BLaER1 (cell line): ENCODE measurements at regions not wholly inside any gene's neighbourhood (a gene's known extent, or its start where the extent isn't known, plus 50 kb on each side); places are given as distances from the start of the nearest gene placed in this dataset.
"Not testable (repeated sequence)": the region's sequence is repeated elsewhere in the genome, so short reads cannot be mapped to it uniquely, and the experiment has no call there.

Source experiments
- H3K27ac ChIP-seq: shearing (Covaris generic); formaldehyde crosslinking; 2 replicates; pipeline ENCODE4 v1.8.1; 2022
- H3K27me3 ChIP-seq: shearing (Covaris generic); formaldehyde crosslinking; 2 replicates; pipeline ENCODE4 v1.8.1; 2022
- H3K36me3 ChIP-seq: shearing (Covaris generic); formaldehyde crosslinking; 2 replicates; pipeline ENCODE4 v1.8.1; 2022
- H3K4me1 ChIP-seq: shearing (Covaris generic); formaldehyde crosslinking; 2 replicates; pipeline ENCODE4 v1.8.1; 2022
- H3K4me2 ChIP-seq: shearing (Covaris generic); formaldehyde crosslinking; 2 replicates; pipeline ENCODE4 v1.8.1; 2022
- H3K4me3 ChIP-seq: shearing (Covaris generic); formaldehyde crosslinking; 2 replicates; pipeline ENCODE4 v1.8.1; 2022
- H3K9ac ChIP-seq: shearing (Covaris generic); formaldehyde crosslinking; 2 replicates; pipeline ENCODE4 v1.8.1; 2022
- H3K9me3 ChIP-seq: shearing (Covaris generic); formaldehyde crosslinking; 2 replicates; pipeline ENCODE4 v1.8.1; 2022
- H4K20me1 ChIP-seq: shearing (Covaris generic); formaldehyde crosslinking; 2 replicates; pipeline ENCODE4 v1.8.1; 2022

DNA sequence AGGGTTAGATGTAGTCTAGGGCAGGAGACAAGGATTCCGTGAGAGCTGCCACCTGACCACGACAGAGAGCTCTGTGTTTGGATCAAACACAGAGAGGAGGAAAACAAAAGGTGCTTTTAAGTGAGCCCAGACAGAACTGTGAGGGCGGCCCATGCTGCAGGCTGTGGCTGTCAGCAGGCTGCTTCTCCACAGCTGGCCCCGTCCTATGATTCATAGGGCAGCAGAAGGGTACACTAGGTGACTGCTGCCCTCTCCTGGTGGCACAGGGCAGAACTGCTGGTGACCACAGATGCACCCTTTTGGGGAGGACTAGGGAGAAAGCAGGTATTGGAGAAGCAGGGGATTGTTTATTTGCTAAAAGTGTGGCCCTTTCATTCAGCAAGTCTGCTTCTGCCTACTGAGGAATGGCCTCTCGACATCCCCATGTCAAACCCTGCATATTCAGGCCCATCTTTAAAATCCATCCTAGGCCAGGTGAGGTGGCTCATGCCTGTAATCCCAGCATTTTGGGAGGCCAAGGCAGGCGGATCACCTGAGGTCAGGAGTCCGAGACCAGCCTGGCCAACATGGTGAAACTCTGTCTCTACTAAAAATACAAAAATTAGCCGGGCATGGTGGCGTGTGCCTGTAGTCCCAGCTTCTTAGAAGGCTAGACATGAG lies 234.4 kb upstream of the FRG2C start:
- Histone ChIP-seq H3K4me1 (peaks cover 29% of the 10 kb centered on the region), H3K36me3 (peaks cover 52% of the 10 kb centered on the region), H4K20me1 (peaks cover 17% of the 10 kb centered on the region; the same call in 1 of the 2 replicates)
- H3K9ac ChIP-seq, H3K27ac ChIP-seq, H3K27me3 ChIP-seq, H3K4me3 ChIP-seq, H3K4me2 ChIP-seq, H3K9me3 ChIP-seq: not testable (repeated sequence)

DNA sequence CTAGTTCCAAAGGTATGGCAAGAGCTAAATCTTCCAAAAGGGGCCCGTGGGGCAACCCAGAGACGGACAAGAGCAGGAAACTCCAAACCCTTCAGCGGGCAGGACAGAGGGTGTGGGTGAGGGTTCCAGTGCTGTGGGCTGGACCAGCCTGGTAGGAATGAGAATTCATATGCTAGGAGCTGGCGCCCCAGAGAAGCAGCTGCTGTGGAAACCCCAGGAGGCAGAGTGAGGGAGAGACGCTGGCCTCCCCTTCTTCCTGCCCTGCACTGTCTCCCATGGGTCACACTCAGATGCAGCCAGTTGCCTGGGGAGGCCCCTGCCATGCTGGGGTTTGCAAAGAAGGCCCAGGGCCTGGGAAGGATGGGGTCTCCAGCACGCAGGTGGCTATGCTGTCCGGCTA lies 233.7 kb upstream of the FRG2C start:
- peaks cover 17% of the 10 kb centered on the region; the same call in 1 of the 2 replicates for H4K20me1 ChIP-seq
- not testable (repeated sequence) for H3K27me3 ChIP-seq, H3K9me3 ChIP-seq, H3K4me3 ChIP-seq
- peak overlapping the region; percentile 9; the same call in 1 of the 2 replicates for H3K27ac ChIP-seq
- peaks cover 29% of the 10 kb centered on the region for H3K4me1 ChIP-seq
- H3K4me2 ChIP-seq, result peak overlapping the region; percentile 70
- H3K36me3 ChIP-seq, result peaks cover 49% of the 10 kb centered on the region
- H3K9ac ChIP-seq, result 0 out of 2 replicates have a peak overlapping the region, but pooled peaks have one; percentile 38

DNA sequence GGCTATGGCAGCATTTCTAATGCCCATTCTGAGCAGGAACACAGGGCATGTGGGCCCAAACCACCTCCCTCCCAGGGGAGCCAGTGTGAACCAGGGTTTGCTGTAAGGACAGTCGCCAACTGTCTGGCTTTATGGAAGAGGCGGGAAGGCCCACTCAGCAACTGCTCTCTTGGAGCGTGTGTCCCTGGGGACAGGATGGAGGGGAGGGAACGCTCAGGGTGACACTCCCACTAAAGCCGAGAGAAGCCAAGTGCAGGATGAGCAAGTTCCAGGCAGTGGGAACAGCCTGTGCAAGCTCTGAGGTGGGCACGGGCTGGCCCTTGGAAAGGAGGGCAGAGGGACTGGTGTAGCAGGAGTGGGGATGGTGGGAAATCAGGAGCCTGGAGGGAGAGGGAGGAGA lies 233.0 kb upstream of the FRG2C start:
- peaks cover 17% of the 10 kb centered on the region; the same call in 1 of the 2 replicates for H4K20me1 ChIP-seq
- not testable (repeated sequence) for H3K27me3 ChIP-seq
- H3K36me3 ChIP-seq, result peaks cover 42% of the 10 kb centered on the region

GRCh38 chr3:75432466-75432865 lies 231.7 kb upstream of the FRG2C start:
- not testable (repeated sequence) for H3K27ac ChIP-seq, H3K4me2 ChIP-seq, H3K9ac ChIP-seq, H3K27me3 ChIP-seq, H3K4me3 ChIP-seq, H3K9me3 ChIP-seq
- H3K4me1 ChIP-seq, result peaks cover 29% of the 10 kb centered on the region
- peaks cover 17% of the 10 kb centered on the region; the same call in 1 of the 2 replicates for H4K20me1 ChIP-seq
- peaks cover 30% of the 10 kb centered on the region for H3K36me3 ChIP-seq

More for the DNA sequence above, 233.0 kb upstream of the FRG2C start:
- peak overlapping the region; percentile 70 for H3K4me2 ChIP-seq
- H3K4me1 ChIP-seq, result peaks cover 29% of the 10 kb centered on the region
- not testable (repeated sequence) for H3K9ac ChIP-seq, H3K27ac ChIP-seq, H3K4me3 ChIP-seq, H3K9me3 ChIP-seq

- not testable (repeated sequence) for H3K4me3 ChIP-seq, H3K4me2 ChIP-seq, H3K9me3 ChIP-seq, H3K9ac ChIP-seq, H3K27ac ChIP-seq, H3K27me3 ChIP-seq
- H4K20me1 ChIP-seq, result peaks cover 17% of the 10 kb centered on the region; the same call in 1 of the 2 replicates
- peaks cover 26% of the 10 kb centered on the region for H3K36me3 ChIP-seq
- peaks cover 29% of the 10 kb centered on the region for H3K4me1 ChIP-seq
Observed at GRCh38 chr3:75432885-75433284, 231.2 kb upstream of the FRG2C start.

DNA sequence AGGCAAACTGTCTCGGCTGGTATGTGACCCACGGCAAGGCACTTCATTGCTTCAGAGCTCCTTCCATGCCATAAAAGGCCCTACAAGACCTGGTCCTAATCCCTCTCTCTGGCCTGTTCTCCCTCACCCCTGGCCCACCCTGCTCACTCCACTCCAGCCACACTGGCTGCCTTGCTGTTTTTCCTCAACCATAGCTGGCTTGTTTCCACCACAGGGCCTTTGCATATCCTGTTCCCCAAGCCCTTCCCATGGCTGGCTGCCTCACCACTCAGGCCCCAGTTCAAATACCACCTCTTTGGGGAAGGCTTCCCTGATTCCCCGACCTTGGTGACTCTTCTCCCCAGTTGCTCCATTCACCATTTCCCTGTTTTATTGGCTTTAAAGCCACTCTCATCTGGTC lies 230.8 kb upstream of the FRG2C start:
- not testable (repeated sequence) for H3K4me3 ChIP-seq, H3K9ac ChIP-seq, H3K9me3 ChIP-seq, H3K4me2 ChIP-seq, H3K27me3 ChIP-seq, H3K27ac ChIP-seq
- H4K20me1 ChIP-seq, result peaks cover 17% of the 10 kb centered on the region; the same call in 1 of the 2 replicates
- peaks cover 25% of the 10 kb centered on the region for H3K36me3 ChIP-seq
- peaks cover 29% of the 10 kb centered on the region for H3K4me1 ChIP-seq

GRCh38 chr3:75434276-75434912 lies 229.7 kb upstream of the FRG2C start:
- H4K20me1 ChIP-seq, result peaks cover 17% of the 10 kb centered on the region; the same call in 1 of the 2 replicates
- H3K4me2 ChIP-seq, result peak overlapping the region; percentile 81
- H3K27me3 ChIP-seq, H3K9me3 ChIP-seq: not testable (repeated sequence)
- peaks cover 17% of the 10 kb centered on the region for H3K36me3 ChIP-seq
- peak overlapping the region; percentile 78 for H3K4me3 ChIP-seq
- peaks cover 29% of the 10 kb centered on the region for H3K4me1 ChIP-seq
- peak overlapping the region; percentile 86 for H3K9ac ChIP-seq
- H3K27ac ChIP-seq, result peak overlapping the region; percentile 82

- not testable (repeated sequence) for H3K9me3 ChIP-seq, H3K27me3 ChIP-seq
- Histone ChIP-seq H3K4me1 (peaks cover 25% of the 10 kb centered on the region), H3K36me3 (peaks cover 16% of the 10 kb centered on the region; the same call in 1 of the 2 replicates), H4K20me1 (peaks cover 13% of the 10 kb centered on the region; the same call in 1 of the 2 replicates), H3K9ac (peak overlapping the region; percentile 86), H3K27ac (peak overlapping the region; percentile 82), H3K4me2 (peak overlapping the region; percentile 85), H3K4me3 (peak overlapping the region; percentile 78)
Observed at GRCh38 chr3:75434913-75435793, 229.0 kb upstream of the FRG2C start.

- H3K4me3 ChIP-seq, result peak overlapping the region; percentile 78
- peak overlapping the region; percentile 86 for H3K9ac ChIP-seq
- peak overlapping the region; percentile 59 for H3K27ac ChIP-seq
- H3K4me1 ChIP-seq, result peaks cover 18% of the 10 kb centered on the region
- not testable (repeated sequence) for H3K9me3 ChIP-seq, H4K20me1 ChIP-seq, H3K27me3 ChIP-seq
- peaks cover 16% of the 10 kb centered on the region; the same call in 1 of the 2 replicates for H3K36me3 ChIP-seq
- H3K4me2 ChIP-seq, result peak overlapping the region; percentile 85
Observed at GRCh38 chr3:75435794-75436400, 228.2 kb upstream of the FRG2C start.

DNA sequence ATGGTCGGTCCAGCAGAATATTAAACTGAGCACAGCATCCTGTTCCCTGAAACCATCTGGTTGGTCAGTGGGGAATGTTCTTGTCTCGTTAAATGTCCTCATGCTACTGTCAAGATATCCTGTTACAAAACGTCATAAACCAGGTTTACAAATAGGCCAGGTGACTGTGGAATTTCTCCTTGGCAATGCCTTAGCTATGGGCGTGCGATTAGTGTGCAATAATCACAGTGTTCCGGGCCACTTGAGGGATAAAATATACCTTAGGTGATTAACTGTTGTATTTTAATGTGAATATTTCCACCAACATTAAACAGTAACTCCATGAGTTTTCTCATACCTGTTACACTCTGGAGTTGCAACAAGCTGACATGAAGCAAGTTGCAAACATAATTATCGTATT lies 223.1 kb upstream of the FRG2C start:
- H3K36me3 ChIP-seq, H4K20me1 ChIP-seq, H3K27ac ChIP-seq, H3K27me3 ChIP-seq, H3K4me3 ChIP-seq, H3K9ac ChIP-seq, H3K4me2 ChIP-seq, H3K9me3 ChIP-seq, H3K4me1 ChIP-seq: not testable (repeated sequence)

- H4K20me1 ChIP-seq, H3K27ac ChIP-seq, H3K27me3 ChIP-seq, H3K36me3 ChIP-seq, H3K4me1 ChIP-seq, H3K9me3 ChIP-seq, H3K9ac ChIP-seq, H3K4me2 ChIP-seq, H3K4me3 ChIP-seq: not testable (repeated sequence)
Observed at GRCh38 chr3:75444634-75445033, 219.5 kb upstream of the FRG2C start.

GRCh38 chr3:75445234-75445633 lies 218.9 kb upstream of the FRG2C start:
- not testable (repeated sequence) for H3K4me1 ChIP-seq, H3K36me3 ChIP-seq, H3K4me3 ChIP-seq, H3K4me2 ChIP-seq, H3K27me3 ChIP-seq, H3K9ac ChIP-seq, H3K9me3 ChIP-seq, H4K20me1 ChIP-seq, H3K27ac ChIP-seq

DNA sequence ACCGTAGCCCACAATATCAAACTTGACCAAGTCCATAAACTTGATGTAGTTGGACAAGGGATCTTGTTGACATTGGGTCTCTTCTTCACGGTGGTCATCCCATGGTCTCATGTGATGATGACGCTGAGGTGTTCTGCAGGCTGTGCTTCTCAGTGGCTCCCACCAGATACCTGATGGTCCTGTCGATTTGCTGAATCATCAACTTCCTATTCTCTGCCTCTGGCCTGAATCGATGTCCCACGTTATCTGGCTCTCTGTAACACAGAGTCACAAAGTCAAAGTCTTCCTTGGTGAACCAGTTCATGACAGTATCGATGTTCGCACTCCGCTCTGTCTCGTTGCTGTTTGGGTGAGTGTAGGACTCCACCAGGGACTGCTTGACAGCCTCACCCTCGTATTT lies 217.2 kb upstream of the FRG2C start:
- H3K36me3 ChIP-seq, H3K4me3 ChIP-seq, H3K4me2 ChIP-seq, H3K9ac ChIP-seq, H3K4me1 ChIP-seq, H3K27me3 ChIP-seq, H3K9me3 ChIP-seq, H3K27ac ChIP-seq, H4K20me1 ChIP-seq: not testable (repeated sequence)

DNA sequence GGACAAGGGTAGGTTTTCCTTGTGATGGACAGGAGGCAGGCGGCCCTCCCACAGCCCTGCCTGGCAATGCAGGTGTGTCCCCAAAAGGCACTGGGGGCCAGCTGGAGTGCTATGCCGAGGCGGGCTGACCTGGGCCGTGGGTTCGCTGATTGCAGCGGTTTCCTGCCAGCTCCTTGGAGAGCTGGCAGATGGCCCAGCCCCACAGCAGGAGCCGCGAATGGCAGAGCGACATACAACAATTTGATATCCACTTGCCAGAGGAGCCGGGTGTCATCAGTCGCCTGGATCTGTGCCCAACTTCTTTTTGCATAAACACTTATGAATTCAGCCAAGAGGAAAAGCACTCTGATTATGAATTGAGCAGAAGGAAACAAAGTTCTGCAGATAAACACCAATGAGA lies 210.8 kb upstream of the FRG2C start:
- H3K36me3 ChIP-seq, H3K9ac ChIP-seq, H3K27me3 ChIP-seq, H3K27ac ChIP-seq, H3K4me3 ChIP-seq, H3K9me3 ChIP-seq, H4K20me1 ChIP-seq: not testable (repeated sequence)
- Histone ChIP-seq H3K4me1 (peaks cover 17% of the 10 kb centered on the region), H3K4me2 (peak overlapping the region; percentile 16)
